ENCODE measurements at regions not wholly inside any gene's neighbourhood (a gene's known extent, or its start where the extent isn't known, plus 50 kb on each side); places are given as distances from the start of the nearest gene placed in this dataset.
A peak's percentile ranks its signal among the peaks of the same experiment; 100 is the strongest.

DNA sequence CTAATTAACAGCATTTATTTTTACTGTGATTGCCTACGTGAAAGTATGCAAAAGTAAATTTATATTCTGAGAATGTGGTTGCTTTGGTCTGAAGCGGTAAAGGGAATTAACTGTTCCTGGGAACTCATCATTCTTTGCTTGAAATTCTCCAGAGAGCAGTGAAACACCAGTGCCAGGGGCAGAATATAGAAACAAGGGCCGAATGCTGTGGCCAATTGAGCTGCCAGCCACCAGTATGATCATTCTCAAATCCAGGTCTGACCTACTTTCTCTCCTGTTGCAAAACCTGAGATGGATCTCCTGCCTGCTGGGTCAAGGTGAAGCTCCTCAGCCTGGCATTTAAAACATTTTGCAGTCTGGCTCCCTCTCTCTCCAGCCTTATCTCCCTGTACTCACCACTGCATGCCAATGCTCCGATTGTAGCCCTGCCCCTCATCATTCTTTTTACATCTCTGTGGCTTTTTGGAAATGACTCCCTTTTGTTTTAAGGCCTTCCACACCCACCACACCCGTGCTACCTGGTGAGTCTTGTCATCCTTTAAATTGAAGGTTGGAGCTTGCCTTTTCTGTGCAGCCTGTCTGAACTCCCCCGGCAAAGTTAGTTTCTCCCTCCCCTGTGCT lies 94.5 kb upstream of the TMEM178A start (continued):
- TF ChIP-seq, protein P1, sequence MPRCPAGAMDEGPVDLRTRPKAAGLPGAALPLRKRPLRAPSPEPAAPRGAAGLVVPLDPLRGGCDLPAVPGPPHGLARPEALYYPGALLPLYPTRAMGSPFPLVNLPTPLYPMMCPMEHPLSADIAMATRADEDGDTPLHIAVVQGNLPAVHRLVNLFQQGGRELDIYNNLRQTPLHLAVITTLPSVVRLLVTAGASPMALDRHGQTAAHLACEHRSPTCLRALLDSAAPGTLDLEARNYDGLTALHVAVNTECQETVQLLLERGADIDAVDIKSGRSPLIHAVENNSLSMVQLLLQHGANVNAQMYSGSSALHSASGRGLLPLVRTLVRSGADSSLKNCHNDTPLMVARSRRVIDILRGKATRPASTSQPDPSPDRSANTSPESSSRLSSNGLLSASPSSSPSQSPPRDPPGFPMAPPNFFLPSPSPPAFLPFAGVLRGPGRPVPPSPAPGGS (CRISPR knock-in tag; IDR thresholded peaks at IDR 0.05) = no peak
- TF ChIP-seq, protein P2, sequence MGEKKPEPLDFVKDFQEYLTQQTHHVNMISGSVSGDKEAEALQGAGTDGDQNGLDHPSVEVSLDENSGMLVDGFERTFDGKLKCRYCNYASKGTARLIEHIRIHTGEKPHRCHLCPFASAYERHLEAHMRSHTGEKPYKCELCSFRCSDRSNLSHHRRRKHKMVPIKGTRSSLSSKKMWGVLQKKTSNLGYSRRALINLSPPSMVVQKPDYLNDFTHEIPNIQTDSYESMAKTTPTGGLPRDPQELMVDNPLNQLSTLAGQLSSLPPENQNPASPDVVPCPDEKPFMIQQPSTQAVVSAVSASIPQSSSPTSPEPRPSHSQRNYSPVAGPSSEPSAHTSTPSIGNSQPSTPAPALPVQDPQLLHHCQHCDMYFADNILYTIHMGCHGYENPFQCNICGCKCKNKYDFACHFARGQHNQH (CRISPR knock-in tag; IDR thresholded peaks at IDR 0.05) = peak; percentile 36; the same call in 1 of the 2 replicates
- no peak for TF ChIP-seq POLR2AphosphoS5 (IDR thresholded peaks at IDR 0.05; ENCODE audit: low read depth, low read length)
- no peak for TF ChIP-seq TAF15 (IDR thresholded peaks at IDR 0.05; ENCODE audit: low read depth, low read length, poor library complexity, severe bottlenecking)
- TF ChIP-seq AGO1 (IDR thresholded peaks at IDR 0.05; ENCODE audit: low read depth, low read length, poor library complexity, severe bottlenecking) = no peak
- no peak for TF ChIP-seq THAP11 (CRISPR knock-in tag; IDR thresholded peaks at IDR 0.05)
- TF ChIP-seq ZNF552 (CRISPR knock-in tag; IDR thresholded peaks at IDR 0.05; ENCODE audit: borderline replicate concordance) = no peak
- TF ChIP-seq ZNF232 (CRISPR knock-in tag; IDR thresholded peaks at IDR 0.05; ENCODE audit: borderline replicate concordance) = no peak
- TF ChIP-seq, protein P3, sequence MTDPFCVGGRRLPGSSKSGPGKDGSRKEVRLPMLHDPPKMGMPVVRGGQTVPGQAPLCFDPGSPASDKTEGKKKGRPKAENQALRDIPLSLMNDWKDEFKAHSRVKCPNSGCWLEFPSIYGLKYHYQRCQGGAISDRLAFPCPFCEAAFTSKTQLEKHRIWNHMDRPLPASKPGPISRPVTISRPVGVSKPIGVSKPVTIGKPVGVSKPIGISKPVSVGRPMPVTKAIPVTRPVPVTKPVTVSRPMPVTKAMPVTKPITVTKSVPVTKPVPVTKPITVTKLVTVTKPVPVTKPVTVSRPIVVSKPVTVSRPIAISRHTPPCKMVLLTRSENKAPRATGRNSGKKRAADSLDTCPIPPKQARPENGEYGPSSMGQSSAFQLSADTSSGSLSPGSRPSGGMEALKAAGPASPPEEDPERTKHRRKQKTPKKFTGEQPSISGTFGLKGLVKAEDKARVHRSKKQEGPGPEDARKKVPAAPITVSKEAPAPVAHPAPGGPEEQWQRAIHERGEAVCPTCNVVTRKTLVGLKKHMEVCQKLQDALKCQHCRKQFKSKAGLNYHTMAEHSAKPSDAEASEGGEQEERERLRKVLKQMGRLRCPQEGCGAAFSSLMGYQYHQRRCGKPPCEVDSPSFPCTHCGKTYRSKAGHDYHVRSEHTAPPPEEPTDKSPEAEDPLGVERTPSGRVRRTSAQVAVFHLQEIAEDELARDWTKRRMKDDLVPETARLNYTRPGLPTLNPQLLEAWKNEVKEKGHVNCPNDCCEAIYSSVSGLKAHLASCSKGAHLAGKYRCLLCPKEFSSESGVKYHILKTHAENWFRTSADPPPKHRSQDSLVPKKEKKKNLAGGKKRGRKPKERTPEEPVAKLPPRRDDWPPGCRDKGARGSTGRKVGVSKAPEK (CRISPR knock-in tag; IDR thresholded peaks at IDR 0.05; ENCODE audit: borderline replicate concordance) = no peak
- TF ChIP-seq ZNF329 (CRISPR knock-in tag; IDR thresholded peaks at IDR 0.05; ENCODE audit: low read depth) = no peak
- TF ChIP-seq FIP1L1 (IDR thresholded peaks at IDR 0.05; ENCODE audit: borderline replicate concordance, insufficient read depth, low read depth, low read length) = no peak
- no peak for TF ChIP-seq ZNF331 (CRISPR knock-in tag; IDR thresholded peaks at IDR 0.05)
- TF ChIP-seq RELA (CRISPR knock-in tag; IDR thresholded peaks at IDR 0.05) = no peak
- TF ChIP-seq ZNF160 (CRISPR knock-in tag; IDR thresholded peaks at IDR 0.05) = no peak
- TF ChIP-seq ADNP (CRISPR knock-in tag; IDR thresholded peaks at IDR 0.05) = no peak
- no peak for TF ChIP-seq ZNF383 (CRISPR knock-in tag; IDR thresholded peaks at IDR 0.05; ENCODE audit: borderline replicate concordance)
- no peak for TF ChIP-seq SNRNP70 (IDR thresholded peaks at IDR 0.05; ENCODE audit: low read depth, low read length)
- TF ChIP-seq U2AF2 (IDR thresholded peaks at IDR 0.05; ENCODE audit: low read depth, low read length) = no peak
- no peak for TF ChIP-seq KMT2A (CRISPR knock-in tag; IDR thresholded peaks at IDR 0.05)
- no peak for TF ChIP-seq HES4 (CRISPR knock-in tag; IDR thresholded peaks at IDR 0.05; ENCODE audit: borderline replicate concordance)
- TF ChIP-seq ZMYM4 (CRISPR knock-in tag; IDR thresholded peaks at IDR 0.05) = 0 out of 2 replicates have a peak, but pooled peaks have one; percentile 38
- TF ChIP-seq, protein P4, sequence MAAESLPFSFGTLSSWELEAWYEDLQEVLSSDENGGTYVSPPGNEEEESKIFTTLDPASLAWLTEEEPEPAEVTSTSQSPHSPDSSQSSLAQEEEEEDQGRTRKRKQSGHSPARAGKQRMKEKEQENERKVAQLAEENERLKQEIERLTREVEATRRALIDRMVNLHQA (CRISPR knock-in tag; IDR thresholded peaks at IDR 0.05) = no peak
- no peak for TF ChIP-seq ZNF230 (CRISPR knock-in tag; IDR thresholded peaks at IDR 0.05)
- 0 out of 2 replicates have a peak, but pooled peaks have one; percentile 29 for TF ChIP-seq SAFB2 (CRISPR knock-in tag; IDR thresholded peaks at IDR 0.05; ENCODE audit: borderline replicate concordance, low read depth)
- peak; percentile 39 for TF ChIP-seq TEAD3 (CRISPR knock-in tag; optimal IDR thresholded peaks at IDR 0.05; ENCODE audit: borderline replicate concordance)
- TF ChIP-seq ZNF138 (CRISPR knock-in tag; IDR thresholded peaks at IDR 0.05; ENCODE audit: low read depth) = no peak
- TF ChIP-seq ZNF724P (CRISPR knock-in tag; IDR thresholded peaks at IDR 0.05; ENCODE audit: borderline replicate concordance) = no peak
